ENCODE measurements at regions not wholly inside any gene's neighbourhood (a gene's known extent, or its start where the extent isn't known, plus 50 kb on each side); places are given as distances from the start of the nearest gene placed in this dataset.

DNA sequence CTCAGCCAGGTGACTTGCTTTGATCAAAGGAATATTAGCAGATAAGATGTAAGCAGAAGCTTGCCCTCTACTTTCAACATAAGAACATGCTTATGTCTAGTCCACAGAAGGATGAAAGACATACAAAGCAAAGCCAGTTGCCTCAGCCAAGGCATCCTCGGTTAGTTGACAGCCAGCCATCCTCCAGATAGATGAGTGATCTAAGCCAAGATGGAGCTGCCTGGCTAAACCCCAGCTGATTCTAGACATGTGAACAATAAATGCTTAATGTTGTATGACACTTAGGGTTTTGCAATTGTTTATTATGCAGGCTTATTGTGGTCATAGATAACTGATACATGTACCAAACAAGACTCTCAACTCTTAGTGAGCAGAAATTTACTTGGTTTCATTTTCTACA is 157.6 kb upstream of the TMTC2 start:
- no peak overlapping the region for H3K27ac Mint-ChIP-seq
- H3K4me3 Mint-ChIP-seq = no peak overlapping the region
- H3K27me3 Mint-ChIP-seq (ENCODE audit: insufficient read depth) = peaks cover 2% of the 10 kb centered on the region; the same call in 1 of the 2 replicates
- no peaks in the 10 kb centered on the region for H3K36me3 Mint-ChIP-seq (ENCODE audit: low read depth)
- no peak for DNase-seq
- peaks cover 4% of the 10 kb centered on the region; the same call in 1 of the 2 replicates for H3K9me3 Mint-ChIP-seq
- TF ChIP-seq, protein P1, sequence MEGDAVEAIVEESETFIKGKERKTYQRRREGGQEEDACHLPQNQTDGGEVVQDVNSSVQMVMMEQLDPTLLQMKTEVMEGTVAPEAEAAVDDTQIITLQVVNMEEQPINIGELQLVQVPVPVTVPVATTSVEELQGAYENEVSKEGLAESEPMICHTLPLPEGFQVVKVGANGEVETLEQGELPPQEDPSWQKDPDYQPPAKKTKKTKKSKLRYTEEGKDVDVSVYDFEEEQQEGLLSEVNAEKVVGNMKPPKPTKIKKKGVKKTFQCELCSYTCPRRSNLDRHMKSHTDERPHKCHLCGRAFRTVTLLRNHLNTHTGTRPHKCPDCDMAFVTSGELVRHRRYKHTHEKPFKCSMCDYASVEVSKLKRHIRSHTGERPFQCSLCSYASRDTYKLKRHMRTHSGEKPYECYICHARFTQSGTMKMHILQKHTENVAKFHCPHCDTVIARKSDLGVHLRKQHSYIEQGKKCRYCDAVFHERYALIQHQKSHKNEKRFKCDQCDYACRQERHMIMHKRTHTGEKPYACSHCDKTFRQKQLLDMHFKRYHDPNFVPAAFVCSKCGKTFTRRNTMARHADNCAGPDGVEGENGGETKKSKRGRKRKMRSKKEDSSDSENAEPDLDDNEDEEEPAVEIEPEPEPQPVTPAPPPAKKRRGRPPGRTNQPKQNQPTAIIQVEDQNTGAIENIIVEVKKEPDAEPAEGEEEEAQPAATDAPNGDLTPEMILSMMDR (IDR thresholded peaks at IDR 0.05) = no peak
- no peaks in the 10 kb centered on the region for H3K4me1 Mint-ChIP-seq (ENCODE audit: low read depth)

DNA sequence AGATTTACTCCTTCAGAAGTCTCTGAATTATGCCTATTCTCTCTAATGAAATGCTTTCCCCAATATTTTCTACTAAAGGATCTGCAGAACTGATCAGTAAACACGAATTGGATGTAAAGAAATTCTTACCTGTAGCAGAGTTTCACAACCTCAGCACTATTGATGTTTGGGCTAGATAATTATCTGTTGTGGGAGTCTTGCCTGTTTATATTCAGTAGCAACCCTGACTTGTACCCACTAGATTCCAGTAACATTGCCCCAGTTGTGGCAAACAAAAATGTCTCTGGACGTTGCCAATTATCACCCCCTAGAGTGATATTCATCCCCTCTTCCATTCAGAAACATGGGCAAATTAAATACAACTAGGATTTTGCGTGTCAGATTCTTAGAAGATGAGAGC is 156.8 kb upstream of the TMTC2 start:
- Mint-ChIP-seq H3K4me3 (no peak overlapping the region), H3K27me3 (ENCODE audit: insufficient read depth) (peaks cover 2% of the 10 kb centered on the region; the same call in 1 of the 2 replicates), H3K9me3 (peaks cover 4% of the 10 kb centered on the region; the same call in 1 of the 2 replicates), H3K27ac (no peak overlapping the region), H3K36me3 (ENCODE audit: low read depth) (no peaks in the 10 kb centered on the region), H3K4me1 (ENCODE audit: low read depth) (no peaks in the 10 kb centered on the region)
- DNase-seq = no peak
- TF ChIP-seq, protein P1 (IDR thresholded peaks at IDR 0.05) = no peak

DNA sequence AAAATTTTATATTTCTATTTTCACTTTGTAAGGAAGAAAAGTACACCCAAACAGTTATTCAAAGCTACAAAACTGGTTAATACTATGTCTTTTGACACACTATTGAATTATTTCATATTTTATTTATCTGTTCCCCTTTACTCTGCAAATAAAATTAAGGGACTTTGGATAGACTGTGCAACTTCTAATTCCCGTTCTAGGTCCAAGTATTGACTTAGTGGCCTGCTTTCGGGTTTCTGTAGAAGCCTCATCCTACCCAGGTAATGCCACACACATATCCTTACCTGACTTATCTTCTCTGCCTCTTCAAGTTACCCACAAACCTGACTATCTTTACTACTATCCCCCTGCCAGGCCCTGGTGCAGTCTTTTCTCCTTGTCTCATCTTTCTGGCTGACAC is 156.3 kb upstream of the TMTC2 start:
- Mint-ChIP-seq H3K4me1 (ENCODE audit: low read depth) (no peaks in the 10 kb centered on the region), H3K27ac (no peak overlapping the region), H3K9me3 (peaks cover 4% of the 10 kb centered on the region; the same call in 1 of the 2 replicates), H3K27me3 (ENCODE audit: insufficient read depth) (peaks cover 2% of the 10 kb centered on the region; the same call in 1 of the 2 replicates), H3K4me3 (no peak overlapping the region), H3K36me3 (ENCODE audit: low read depth) (no peaks in the 10 kb centered on the region)
- DNase-seq = no peak
- TF ChIP-seq, protein P1 (IDR thresholded peaks at IDR 0.05) = no peak

DNA sequence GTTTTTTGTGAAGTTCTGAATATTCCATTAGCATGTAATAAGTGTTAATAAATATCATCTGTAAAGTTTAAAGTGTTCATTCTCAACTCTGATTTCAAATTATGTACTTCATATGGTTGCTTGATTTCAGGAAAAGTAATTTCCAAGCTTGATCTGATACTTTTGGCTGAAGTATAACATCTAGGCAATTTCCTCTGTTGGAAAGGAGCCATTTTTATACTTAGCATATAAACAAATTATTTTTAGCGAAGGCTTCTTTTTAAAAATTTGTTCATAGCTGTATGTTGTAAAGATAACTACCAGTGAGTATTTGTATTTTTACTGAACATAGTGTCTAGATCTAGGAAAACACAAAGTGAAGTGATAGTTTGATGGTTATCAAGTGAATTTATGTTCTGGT is 153.4 kb upstream of the TMTC2 start:
- H3K9me3 Mint-ChIP-seq = peaks cover 7% of the 10 kb centered on the region
- H3K27ac Mint-ChIP-seq = no peak overlapping the region
- peaks cover 2% of the 10 kb centered on the region; the same call in 1 of the 2 replicates for H3K27me3 Mint-ChIP-seq (ENCODE audit: insufficient read depth)
- H3K4me1 Mint-ChIP-seq (ENCODE audit: low read depth) = no peaks in the 10 kb centered on the region
- no peaks in the 10 kb centered on the region for H3K36me3 Mint-ChIP-seq (ENCODE audit: low read depth)
- DNase-seq = no peak
- TF ChIP-seq, protein P1 (IDR thresholded peaks at IDR 0.05) = no peak
- H3K4me3 Mint-ChIP-seq = no peak overlapping the region

DNA sequence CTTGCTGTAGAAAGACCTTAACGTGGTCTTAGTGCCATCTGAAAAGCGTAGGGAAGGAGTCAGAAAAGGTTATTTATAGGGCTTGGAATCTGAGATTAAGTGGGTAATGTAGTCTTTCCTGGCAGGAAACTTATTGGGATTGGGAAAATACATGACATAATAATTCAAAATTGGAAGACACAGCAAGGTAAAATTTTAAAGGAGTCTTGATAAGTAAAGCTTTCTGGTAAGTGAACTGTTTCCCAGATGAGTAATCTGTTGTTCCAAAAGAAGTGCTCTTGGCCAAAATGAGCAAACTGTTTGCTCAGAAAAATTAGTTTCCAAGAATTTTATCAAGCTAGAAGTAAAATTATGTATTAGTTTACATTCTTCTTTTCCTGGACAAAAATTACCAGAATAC is 149.3 kb upstream of the TMTC2 start:
- Mint-ChIP-seq H3K4me1 (ENCODE audit: low read depth) (no peaks in the 10 kb centered on the region), H3K36me3 (ENCODE audit: low read depth) (no peaks in the 10 kb centered on the region), H3K27ac (no peak overlapping the region), H3K4me3 (no peak overlapping the region), H3K27me3 (ENCODE audit: insufficient read depth) (peaks cover 2% of the 10 kb centered on the region; the same call in 1 of the 2 replicates), H3K9me3 (peaks cover 17% of the 10 kb centered on the region)
- TF ChIP-seq, protein P1 (IDR thresholded peaks at IDR 0.05) = no peak
- no peak for DNase-seq

DNA sequence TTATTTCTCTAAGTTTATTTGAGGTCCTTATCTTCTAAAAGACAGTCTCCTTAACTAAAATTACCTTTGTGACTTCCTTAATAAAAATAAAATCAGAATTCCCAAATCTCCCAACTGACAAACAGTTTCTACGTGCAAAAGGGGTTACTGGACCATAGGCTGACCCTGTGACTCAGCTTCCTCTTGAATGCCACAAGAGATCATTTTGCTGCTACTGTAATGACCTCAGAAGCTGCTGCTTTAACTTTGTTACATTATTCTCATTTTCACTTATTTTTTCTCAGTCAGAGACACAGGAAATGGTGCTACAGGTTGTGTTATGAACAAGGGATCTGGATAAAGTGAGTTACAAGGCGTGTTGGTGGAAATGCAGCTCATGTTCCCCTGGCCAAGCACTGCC is 132.2 kb upstream of the TMTC2 start:
- peaks cover 14% of the 10 kb centered on the region for H3K9me3 Mint-ChIP-seq
- no peaks in the 10 kb centered on the region for H3K4me1 Mint-ChIP-seq (ENCODE audit: low read depth)
- no peak overlapping the region for H3K4me3 Mint-ChIP-seq
- H3K27ac Mint-ChIP-seq = no peak overlapping the region
- TF ChIP-seq, protein P1 (IDR thresholded peaks at IDR 0.05) = no peak
- no peaks in the 10 kb centered on the region for H3K27me3 Mint-ChIP-seq (ENCODE audit: insufficient read depth)
- DNase-seq = no peak
- H3K36me3 Mint-ChIP-seq (ENCODE audit: low read depth) = no peaks in the 10 kb centered on the region

Data from HFFc6 (cell line).